ENCODE measurements at regions not wholly inside any gene's neighbourhood (a gene's known extent, or its start where the extent isn't known, plus 50 kb on each side); places are given as distances from the start of the nearest gene placed in this dataset.

DNA sequence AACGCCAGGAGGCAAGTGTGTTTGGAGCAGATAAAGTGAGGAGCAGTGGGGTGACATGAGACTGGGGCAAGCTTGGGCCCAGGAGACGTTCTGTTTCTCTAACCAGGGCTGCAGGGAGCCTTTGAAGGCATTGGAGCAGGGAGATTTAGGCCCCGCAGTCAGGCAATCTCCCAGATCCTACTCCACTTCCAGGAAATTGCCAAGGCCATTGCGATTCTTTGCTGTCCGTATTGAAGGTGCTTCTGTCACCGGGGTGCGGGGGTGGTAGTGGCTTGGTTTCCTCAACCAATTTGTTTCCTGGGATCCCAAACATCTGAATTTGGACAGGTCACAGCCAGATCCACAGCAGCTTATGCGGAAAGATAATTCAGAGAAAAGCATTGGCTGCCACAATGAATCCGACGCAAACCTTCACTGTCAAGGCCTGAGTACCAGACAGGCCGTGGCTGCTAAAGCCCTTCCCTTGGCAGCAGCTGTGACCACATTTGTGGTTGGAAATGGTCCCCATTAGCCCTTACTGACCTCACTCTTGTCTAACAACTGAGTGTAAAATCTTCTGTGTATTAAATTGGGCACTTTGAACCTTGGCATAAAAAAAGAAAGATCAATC lies 385.6 kb downstream of the PTPRU start:
- TF ChIP-seq, protein P1, sequence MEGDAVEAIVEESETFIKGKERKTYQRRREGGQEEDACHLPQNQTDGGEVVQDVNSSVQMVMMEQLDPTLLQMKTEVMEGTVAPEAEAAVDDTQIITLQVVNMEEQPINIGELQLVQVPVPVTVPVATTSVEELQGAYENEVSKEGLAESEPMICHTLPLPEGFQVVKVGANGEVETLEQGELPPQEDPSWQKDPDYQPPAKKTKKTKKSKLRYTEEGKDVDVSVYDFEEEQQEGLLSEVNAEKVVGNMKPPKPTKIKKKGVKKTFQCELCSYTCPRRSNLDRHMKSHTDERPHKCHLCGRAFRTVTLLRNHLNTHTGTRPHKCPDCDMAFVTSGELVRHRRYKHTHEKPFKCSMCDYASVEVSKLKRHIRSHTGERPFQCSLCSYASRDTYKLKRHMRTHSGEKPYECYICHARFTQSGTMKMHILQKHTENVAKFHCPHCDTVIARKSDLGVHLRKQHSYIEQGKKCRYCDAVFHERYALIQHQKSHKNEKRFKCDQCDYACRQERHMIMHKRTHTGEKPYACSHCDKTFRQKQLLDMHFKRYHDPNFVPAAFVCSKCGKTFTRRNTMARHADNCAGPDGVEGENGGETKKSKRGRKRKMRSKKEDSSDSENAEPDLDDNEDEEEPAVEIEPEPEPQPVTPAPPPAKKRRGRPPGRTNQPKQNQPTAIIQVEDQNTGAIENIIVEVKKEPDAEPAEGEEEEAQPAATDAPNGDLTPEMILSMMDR (IDR thresholded peaks at IDR 0.05), result no peak
- no peak for TF ChIP-seq POLR2AphosphoS5 (IDR thresholded peaks at IDR 0.05)
